ENCODE measurements at regions not wholly inside any gene's neighbourhood (a gene's known extent, or its start where the extent isn't known, plus 50 kb on each side); places are given as distances from the start of the nearest gene placed in this dataset.

DNA sequence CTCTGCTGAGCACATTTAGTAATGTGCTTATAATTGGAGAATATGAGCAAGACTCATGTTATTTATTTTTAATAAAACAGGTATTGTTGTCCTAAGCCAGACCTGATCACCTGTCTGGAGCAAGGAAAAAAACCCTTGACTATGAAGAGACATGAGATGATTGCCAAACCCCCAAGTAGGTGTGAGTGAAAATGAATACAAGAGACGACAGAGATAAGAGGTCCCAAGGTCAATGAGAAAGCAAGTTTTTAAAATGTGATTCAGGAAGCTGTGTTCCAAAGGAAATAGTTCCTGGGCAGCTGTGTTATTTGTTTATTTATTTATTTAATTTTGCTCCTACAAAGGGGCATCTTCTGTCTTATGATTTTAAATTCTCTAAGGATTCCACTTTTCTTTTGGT lies 83.1 kb downstream of the ZNF486 start:
- intact Hi-C loops (cut with micrococcal nuclease) = no loop called here
